ENCODE measurements at regions not wholly inside any gene's neighbourhood (a gene's known extent, or its start where the extent isn't known, plus 50 kb on each side); places are given as distances from the start of the nearest gene placed in this dataset.
"Not testable (repeated sequence)": the region's sequence is repeated elsewhere in the genome, so short reads cannot be mapped to it uniquely, and the experiment has no call there.

DNA sequence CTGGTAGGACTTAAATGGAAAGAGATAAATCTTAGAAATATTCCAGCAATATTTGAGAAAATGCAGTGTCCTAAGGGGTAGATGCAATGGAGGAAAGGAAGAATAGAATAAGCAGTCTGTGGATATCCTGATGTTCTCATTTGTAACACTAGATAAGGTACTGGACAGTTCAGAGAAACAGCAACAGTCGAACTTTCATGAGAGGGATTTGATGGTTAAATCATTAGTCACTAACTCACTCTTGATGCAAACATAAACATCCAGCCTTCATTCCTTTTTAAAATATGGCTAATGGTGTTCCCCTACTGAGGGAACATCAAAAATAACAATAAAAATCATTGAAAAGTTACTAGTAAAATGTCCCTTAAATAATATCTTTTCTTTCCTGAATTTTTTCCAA is 211.4 kb upstream of the SLC39A10 start:
- in situ Hi-C loops (cut with HindIII; ENCODE audit: low pct_ligation_motif_present, low pct_unique_long_range_greater_than_20kb, low sequenced_read_pairs): no loop called here
- DNase-seq: no peak

DNA sequence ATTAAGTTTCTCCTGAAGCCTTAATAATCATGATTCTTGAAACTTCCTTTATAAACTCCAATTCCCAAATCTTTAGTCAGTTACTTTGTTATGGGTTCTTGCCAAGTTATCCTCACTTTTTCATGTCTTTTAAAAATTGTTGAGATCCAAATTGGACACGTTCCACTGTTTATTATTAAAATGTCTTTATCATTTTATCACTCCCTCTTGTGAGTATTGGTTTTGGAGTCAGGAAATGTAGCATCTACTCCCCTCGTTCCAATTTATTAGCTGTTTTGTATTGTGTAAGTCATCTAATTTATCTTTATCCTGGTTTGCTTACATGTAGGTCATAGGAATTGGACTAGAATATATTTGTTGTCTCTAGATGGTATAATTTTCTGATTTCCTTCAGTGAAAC is 213.1 kb upstream of the SLC39A10 start:
- DNase-seq: no peak
- in situ Hi-C loops (cut with HindIII; ENCODE audit: low pct_ligation_motif_present, low pct_unique_long_range_greater_than_20kb, low sequenced_read_pairs): no loop called here

DNA sequence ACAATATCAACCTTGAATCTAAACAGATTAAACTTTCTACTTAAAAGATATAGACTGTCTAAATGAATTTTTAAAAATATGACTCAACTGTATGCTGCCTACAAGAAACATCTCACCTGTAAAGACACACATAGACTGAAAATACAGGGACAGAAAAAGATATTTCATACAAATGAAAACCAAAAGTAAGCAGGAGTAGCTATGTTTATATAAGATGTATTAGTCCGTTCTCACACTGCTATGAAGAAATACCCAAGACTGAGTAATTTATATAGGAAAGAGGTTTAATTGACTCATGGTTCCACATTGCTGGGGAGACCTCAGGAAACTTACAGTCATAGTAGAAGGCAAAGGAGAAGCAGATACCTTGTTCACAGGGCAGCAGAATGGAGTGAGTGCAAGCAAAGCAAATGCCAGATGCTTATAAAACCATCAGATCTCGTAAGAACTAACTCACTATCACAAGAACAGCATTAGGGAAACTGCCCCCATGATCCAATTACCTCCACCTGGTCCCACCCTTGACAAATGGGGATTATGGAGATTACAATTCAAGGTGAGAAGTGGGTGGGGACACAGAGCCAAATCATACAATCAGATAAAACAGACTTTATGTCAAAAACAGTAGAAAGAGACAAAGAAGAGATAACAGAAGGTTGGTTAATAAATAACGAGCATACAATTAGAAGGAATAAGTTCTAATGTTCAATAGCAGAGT is 214.4 kb upstream of the SLC39A10 start:
- DNase-seq: no peak
- in situ Hi-C loops (cut with HindIII; ENCODE audit: low pct_ligation_motif_present, low pct_unique_long_range_greater_than_20kb, low sequenced_read_pairs): no loop called here

DNA sequence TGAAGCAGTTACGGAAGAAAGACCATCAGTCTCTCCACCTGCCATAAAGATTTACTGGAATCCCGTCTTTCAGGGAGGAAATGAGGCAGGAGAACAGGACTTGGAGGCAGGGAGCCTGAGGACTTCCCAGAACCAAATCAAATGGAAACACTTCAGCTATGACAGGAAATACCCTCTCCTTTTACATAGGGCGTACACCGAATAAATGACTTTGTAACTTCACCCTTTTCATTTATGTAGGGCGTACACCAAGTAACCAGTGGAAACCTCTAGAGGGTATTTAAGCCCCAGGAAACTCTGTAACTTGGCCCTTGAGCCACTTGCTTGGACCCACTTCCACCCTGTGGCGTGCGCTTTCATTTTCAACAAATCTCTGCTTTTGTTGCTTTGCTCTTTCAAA is 218.3 kb upstream of the SLC39A10 start:
- in situ Hi-C loops (cut with HindIII; ENCODE audit: low pct_ligation_motif_present, low pct_unique_long_range_greater_than_20kb, low sequenced_read_pairs): no loop called here
- DNase-seq: no peak

DNA sequence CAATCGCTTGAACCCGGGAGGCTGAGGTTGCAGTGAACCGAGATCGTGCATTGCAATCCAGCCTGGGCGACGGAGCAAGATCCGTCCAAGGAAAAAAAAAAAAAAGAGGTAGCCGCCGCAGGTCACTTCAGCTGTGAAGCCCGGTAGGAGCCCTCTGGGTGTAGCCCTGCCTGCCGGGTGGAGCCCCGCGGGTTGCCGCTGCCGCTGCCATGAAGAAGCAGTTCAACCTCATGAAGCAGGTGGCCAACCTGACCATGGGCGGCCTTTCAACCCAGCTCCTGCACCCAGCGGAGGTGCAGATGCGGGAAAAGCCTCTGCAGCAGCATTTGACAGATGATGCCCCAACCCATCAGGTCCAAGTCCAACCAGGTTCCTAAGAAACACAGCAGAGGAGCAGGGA is 219.5 kb upstream of the SLC39A10 start:
- in situ Hi-C loops (cut with HindIII; ENCODE audit: low pct_ligation_motif_present, low pct_unique_long_range_greater_than_20kb, low sequenced_read_pairs): no loop called here
- DNase-seq: no peak

DNA sequence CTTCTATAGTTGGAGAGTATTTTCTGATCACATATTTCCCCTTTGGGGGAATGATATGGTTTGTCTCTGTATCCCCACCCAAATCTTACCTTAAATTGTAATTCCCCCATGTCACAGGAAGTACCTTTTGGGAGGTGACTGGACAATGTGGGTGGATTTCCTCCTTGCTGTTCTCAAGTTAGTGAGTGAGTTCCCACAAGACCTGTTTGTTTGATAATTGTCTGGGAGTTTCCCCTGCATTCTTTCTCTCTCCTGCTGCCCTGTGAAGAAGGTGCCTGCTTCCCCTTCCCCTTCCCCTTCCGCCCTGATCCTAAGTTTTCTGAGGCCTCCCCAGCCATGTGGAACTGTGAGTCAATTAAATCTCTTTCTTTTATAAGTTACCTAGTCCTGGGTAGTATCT is 222.7 kb upstream of the SLC39A10 start:
- in situ Hi-C loops (cut with HindIII; ENCODE audit: low pct_ligation_motif_present, low pct_unique_long_range_greater_than_20kb, low sequenced_read_pairs): no loop called here
- DNase-seq: no peak

DNA sequence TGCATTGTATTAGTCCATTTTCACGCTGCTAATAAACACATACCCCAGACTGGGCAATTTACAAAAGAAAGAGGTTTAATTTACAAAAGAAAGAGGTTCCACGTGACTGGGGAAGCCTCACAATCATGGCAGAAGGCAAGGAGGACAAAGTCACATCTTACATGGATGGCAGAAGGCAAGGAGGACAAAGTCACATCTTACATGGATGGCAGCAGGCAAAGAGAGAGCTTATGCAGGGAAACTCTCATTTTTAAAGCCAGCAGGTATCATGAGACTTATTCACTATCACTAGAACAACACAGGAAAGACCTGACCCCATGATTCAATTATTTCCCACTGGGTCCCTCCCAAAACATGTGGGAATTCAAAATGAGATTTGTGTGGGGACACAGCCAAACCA is 223.3 kb upstream of the SLC39A10 start:
- DNase-seq; in situ Hi-C loops (cut with HindIII; ENCODE audit: low pct_ligation_motif_present, low pct_unique_long_range_greater_than_20kb, low sequenced_read_pairs): not testable (repeated sequence)

DNA sequence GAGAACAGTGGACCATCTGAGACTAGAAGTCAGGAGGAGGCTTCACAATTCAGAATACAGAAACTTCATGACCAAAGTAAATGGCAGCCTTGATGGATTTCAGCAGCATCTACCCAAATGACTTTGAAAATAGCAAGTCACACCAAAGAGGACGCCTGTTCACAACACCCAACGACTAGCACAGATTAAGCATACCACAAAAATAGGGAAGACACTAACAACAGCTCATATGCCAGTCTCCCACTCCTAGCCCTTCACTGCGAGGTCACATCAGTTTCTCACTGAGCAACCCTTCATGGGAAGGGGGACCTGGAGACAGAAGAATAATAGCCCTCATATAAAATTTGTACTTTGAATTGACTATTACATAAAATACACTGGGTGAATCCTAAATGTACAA is 228.4 kb upstream of the SLC39A10 start:
- in situ Hi-C loops (cut with HindIII; ENCODE audit: low pct_ligation_motif_present, low pct_unique_long_range_greater_than_20kb, low sequenced_read_pairs): no loop called here
- no peak for DNase-seq

DNA sequence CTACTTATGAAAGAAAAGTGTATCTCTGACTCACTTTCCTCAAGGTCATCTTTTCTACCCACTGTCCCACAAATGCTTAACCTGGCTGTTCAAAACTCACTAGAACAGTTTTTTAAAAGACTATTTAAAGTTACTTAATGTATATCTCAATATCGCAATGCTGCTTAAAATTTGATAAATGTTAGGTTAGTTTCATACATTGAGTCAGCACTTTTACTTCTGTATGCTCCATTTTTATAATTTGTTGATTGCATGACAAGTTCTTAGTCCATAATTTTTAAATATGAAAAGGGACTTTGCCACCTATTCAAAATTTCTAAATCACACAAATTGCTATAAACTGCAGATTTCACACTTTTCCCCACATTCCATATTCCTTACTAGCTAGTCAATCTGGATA is 231.7 kb upstream of the SLC39A10 start:
- in situ Hi-C loops (cut with HindIII; ENCODE audit: low pct_ligation_motif_present, low pct_unique_long_range_greater_than_20kb, low sequenced_read_pairs): no loop called here
- DNase-seq: no peak

DNA sequence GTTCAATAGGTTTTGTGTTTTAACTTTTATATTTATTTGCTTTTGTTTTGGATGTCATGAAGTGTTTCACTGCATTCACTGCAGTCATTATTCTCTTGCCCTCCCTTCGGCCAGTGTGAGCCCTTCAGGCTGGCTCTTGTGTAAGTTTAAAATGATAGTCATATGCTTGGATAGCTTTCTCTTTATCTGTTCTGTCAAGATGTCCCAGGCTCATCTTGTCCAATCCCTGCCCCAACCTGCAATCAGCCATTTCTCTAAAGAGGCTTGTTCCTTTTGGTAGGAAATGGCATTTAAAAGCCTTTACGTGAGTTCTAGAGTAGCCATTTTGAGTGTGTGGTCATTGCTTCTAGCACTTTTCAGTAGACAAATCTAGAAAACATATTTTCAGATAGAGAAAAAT is 238.0 kb upstream of the SLC39A10 start:
- no peak for DNase-seq
- in situ Hi-C loops (cut with HindIII; ENCODE audit: low pct_ligation_motif_present, low pct_unique_long_range_greater_than_20kb, low sequenced_read_pairs): no loop called here

DNA sequence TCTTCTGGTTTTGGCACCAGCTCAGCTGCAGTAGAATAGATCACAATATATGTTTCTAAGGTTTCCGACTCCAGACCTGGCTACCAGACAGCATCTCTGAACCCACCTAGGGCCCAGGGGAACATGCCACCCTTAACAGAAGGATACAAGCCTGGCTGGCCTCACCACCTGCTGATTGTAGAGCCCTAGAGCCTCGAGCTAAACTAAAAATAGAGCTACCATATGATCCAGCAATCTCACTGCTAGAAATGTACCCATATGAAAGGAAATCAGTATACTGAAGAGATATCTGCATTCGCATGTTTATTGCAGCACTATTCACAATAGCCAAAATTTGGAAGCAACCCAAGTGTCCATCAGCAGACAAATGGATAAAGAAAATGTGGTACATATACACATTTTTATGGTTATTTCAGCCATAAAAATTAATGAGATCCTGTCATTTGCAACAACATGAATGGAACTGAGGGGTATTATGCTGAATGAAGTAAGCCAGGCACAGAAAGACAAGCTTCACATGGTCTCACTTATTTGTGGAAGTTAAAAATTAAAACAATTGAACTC is 242.4 kb upstream of the SLC39A10 start:
- no peak for DNase-seq
- in situ Hi-C loops (cut with HindIII; ENCODE audit: low pct_ligation_motif_present, low pct_unique_long_range_greater_than_20kb, low sequenced_read_pairs): no loop called here

DNA sequence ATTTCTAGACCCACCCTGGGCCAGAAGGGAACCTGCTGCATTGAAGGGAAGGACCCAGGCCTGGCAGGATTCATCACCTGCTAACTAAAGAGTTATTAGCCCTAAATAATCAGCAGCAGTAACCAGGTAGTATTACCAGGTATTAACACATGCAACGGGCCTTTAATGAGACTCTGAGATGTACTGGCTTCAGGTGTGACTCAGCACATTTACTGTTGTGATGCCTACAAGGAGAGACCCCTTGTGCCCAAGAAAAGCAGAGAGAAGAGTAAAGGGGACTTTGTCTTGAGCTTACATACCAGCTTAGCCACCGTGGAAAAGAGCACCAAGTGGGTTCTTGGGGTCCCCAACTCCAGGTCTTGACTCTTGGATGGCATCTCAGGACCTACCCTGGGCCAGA is 243.1 kb upstream of the SLC39A10 start:
- in situ Hi-C loops (cut with HindIII; ENCODE audit: low pct_ligation_motif_present, low pct_unique_long_range_greater_than_20kb, low sequenced_read_pairs): no loop called here
- DNase-seq: no peak

DNA sequence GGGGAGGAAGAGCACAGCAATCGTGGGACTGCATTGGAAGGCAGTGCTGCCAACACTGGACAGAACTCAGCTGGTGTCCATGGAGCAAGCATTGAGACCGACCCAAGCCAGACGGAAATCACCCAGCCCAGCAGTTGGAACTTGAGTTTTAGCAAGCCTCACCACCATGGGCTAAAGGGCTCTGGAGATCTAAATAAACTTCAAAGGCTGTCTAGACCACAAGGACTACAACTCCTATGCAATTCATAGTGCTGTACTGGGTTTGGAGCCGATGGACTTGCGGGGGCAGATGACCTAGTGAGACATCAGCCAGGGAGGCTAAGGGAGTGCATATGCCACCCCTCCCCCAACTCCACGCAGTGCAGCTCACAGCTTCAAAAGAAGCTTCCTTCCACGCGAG is 243.6 kb upstream of the SLC39A10 start:
- in situ Hi-C loops (cut with HindIII; ENCODE audit: low pct_ligation_motif_present, low pct_unique_long_range_greater_than_20kb, low sequenced_read_pairs): no loop called here
- no peak for DNase-seq

DNA sequence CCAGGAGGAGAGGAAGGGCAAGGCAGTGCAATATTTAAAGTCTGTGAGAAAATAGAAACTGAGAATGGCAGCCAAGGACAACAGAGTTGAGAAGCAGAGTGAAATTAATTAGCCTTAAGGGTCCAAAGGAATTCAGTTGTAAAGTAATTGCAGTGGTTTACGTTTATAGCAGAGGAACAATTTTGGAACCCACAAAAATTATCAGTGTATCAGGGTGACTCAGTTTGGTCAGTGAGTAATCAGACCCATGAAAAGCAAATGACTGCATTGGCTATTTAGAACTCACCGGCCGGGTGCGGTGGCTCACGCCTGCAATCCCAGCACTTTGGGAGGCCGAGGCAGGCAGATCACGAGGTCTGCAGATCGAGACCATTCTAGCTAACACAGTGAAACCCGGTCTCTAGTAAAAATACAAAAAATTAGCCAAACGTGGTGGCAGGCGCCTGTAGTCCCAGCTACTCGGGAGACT is 245.8 kb upstream of the SLC39A10 start:
- no peak for DNase-seq
- in situ Hi-C loops (cut with HindIII; ENCODE audit: low pct_ligation_motif_present, low pct_unique_long_range_greater_than_20kb, low sequenced_read_pairs): no loop called here

DNA sequence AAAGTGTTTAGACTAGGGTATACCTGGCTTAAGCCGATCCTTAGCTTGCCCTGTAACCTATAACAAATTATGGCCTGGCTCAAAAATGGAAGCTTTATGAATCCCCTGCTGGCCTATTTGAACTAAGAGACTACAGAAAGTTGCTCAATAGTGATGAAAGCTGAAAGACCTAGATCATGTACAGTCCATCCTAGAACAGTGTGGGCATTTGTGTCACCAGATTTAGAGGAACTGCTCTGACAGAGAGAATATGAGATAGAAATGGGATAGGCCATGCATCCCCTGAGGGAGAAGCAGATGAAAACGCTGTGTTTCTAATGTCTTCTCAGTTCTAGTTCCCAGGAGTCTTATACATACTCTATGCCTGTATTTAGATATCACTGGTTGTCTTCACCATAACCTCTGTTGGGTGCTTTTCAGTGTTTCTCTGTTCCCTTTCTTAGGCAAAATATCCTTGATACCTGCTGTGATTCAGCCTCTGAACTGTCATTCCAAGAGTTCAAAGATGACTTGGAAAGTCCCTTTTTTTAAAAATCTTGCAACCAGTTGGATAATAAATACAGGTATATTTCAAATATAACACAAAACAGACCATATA is 246.9 kb upstream of the SLC39A10 start:
- no peak for DNase-seq
- in situ Hi-C loops (cut with HindIII; ENCODE audit: low pct_ligation_motif_present, low pct_unique_long_range_greater_than_20kb, low sequenced_read_pairs): no loop called here

DNA sequence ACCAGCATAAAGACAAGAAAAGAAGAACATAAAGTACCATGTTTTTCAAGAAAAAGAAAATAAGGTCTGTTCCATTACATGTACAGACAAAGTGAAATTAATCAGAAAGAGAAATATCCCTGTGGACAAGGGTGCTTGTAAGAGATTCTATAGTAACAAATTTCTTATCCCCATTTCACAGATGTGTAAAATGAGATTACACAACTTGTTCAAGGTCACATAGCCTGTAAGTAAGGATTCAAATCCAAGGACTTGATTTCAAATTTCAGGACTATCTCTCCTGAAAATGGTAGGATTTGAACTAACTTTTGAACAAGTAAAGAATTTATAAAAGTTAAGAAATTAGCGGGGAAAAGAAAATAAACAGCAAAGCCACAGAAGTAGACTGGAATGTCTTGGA is 248.2 kb upstream of the SLC39A10 start:
- in situ Hi-C loops (cut with HindIII; ENCODE audit: low pct_ligation_motif_present, low pct_unique_long_range_greater_than_20kb, low sequenced_read_pairs): no loop called here

DNA sequence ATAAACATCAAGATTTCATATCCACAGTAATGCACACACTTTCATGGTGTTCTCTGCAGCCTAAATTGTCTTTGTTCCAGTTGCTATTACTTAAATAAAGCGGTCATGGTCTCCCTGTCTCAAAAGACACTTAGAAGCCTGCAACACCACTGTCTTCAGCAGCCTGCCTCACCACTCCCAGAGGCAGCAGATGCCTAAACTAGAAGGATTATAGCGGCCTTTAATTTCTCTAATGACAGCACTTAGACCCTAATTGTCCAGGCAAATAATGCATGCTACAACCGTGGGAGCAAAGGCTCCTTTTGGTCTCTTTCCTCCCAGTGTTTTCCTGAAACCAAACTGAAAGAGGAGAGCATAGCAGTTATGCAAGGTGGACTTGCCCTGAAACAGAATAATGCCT is 248.8 kb upstream of the SLC39A10 start:
- in situ Hi-C loops (cut with HindIII; ENCODE audit: low pct_ligation_motif_present, low pct_unique_long_range_greater_than_20kb, low sequenced_read_pairs): no loop called here
- no peak for DNase-seq

More for the DNA sequence above, 248.2 kb upstream of the SLC39A10 start:
- no peak for DNase-seq

DNA sequence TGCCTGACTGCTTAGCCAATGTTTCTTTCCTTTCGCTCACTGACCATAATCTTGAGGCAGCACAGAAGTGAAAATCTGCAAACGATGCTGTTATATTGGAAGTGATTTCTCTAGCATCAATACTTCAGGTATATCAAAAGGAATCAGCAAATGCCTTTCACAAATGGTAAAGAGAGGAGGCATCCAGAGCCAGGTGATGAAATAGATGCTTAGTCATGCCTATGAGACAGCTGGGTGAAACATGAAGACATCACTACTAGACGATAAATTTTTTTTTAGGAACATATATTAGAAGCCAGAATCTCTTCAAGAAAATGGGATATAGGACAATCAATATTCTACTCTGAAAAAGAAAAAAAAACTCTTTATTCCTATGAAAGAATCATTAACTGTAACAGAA is 249.2 kb upstream of the SLC39A10 start:
- in situ Hi-C loops (cut with HindIII; ENCODE audit: low pct_ligation_motif_present, low pct_unique_long_range_greater_than_20kb, low sequenced_read_pairs): no loop called here
- DNase-seq: no peak

DNA sequence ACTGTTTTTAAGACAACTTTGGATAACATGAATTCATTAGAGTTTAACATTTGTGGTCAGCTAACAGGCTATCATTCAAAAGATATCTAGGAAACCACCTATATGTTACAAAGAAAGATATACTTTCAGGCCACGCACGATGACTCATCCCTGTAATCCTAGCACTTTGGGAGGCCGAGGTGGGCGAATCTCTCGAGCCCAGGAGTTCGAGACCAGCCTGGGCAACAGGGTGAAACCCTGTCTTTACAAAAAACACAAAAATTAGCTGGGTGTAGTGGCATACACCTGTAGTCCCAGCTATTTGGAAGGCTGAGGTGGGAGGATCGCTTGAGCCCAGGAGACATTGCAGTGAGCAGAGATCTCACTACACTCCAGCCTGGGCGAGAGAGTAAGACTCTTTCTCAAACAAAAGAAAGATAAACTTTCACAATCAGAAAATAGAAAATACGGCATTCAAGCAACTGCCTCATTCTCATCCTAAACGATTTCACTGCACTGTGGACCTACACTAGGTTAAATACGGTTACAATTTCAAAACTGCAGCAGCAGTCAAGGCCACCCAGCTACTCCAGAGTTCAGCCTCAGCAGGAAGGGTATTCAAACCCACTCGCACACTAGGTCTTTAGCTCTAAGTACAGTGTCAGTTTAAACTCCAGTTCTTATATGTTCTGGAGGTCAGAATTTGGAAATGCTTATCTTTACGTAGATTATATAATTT is 250.0 kb upstream of the SLC39A10 start:
- in situ Hi-C loops (cut with HindIII; ENCODE audit: low pct_ligation_motif_present, low pct_unique_long_range_greater_than_20kb, low sequenced_read_pairs): no loop called here
- DNase-seq: no peak

DNA sequence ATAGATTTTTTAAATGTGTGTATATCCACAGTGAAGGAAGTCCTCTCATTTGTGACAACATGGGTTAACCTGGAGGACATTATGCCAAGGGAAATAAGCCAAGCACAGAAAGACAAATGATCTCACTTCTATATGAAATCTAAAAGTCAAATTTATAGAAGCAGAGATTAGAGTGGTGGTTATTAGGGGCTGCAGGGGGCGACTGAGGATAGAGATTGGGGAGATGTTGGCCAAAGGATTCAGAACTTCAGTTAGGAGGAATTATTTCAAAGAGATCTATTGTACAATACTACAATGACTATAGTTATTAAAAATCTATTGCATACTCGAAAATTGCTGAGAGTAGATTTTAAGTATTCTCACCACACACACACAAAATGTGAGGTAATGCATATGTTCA is 252.4 kb upstream of the SLC39A10 start:
- in situ Hi-C loops (cut with HindIII; ENCODE audit: low pct_ligation_motif_present, low pct_unique_long_range_greater_than_20kb, low sequenced_read_pairs): no loop called here
- DNase-seq: no peak

All from ACHN (cell line).